Left lung (tissue), 4 donors: ENCODE measurements at regions not wholly inside any gene's neighbourhood (a gene's known extent, or its start where the extent isn't known, plus 50 kb on each side); places are given as distances from the start of the nearest gene placed in this dataset.

ENCODE experiments used
- ATAC-seq: fragments of 200-7000 bp; cut with Tn5 transposase; one replicate; pipeline ENCODE4 v1.9.1; 2020; ENCODE audit warnings: moderate library complexity
- DNase-seq, 4 donors: peaks; one replicate each; pipeline ENCODE4 v3.0.0-alpha.2; 2013 to 2020
- H3K27ac ChIP-seq, 2 donors: fragments of 200-600 bp; sonication (generic) in 1 of 2; one replicate each; pipeline versions ENCODE4 v1.5.0 to v1.8.0; 2020 to 2021
- H3K27me3 ChIP-seq, 2 donors: fragments of 200-600 bp; sonication (generic) in 1 of 2; one replicate each; pipeline versions ENCODE4 v1.5.0 to v1.8.0; 2020 to 2021
- H3K36me3 ChIP-seq, 2 donors: fragments of 200-600 bp; sonication (generic) in 1 of 2; one replicate each; pipeline versions ENCODE4 v1.5.0 to v1.8.0; 2020 to 2021
- H3K4me1 ChIP-seq, 2 donors: fragments of 200-600 bp; one replicate each; pipeline ENCODE4 v1.8.0; 2021
- H3K4me3 ChIP-seq, 2 donors: fragments of 200-600 bp; sonication (generic) in 1 of 2; one replicate each; pipeline versions ENCODE4 v1.5.0 to v1.8.0; 2020 to 2021; ENCODE audit warnings: mild to moderate bottlenecking in 1 of 2
- H3K9me3 ChIP-seq, 2 donors: fragments of 200-600 bp; sonication (generic) in 1 of 2; one replicate each; pipeline versions ENCODE4 v1.5.0 to v1.8.0; 2020 to 2021
- CTCF ChIP-seq, 2 donors: fragments of 200-600 bp; sonication (generic) in 1 of 2; IDR thresholded peaks; one replicate each; pipeline versions ENCODE4 v1.5.0 to v1.8.0; 2021; ENCODE audit warnings: antibody characterized with exemption in 2 of 2
- intact Hi-C, 2 donors: fragments of 100-400 bp; cut with DNase I; formaldehyde crosslinking; loops; one replicate each; pipeline versions ENCODE4 v1.11.2 to v1.14.2; 2022
- donor health status: DM: no; HTN: yes; CAD: no.
- donor health status: DM: no; HTN: no; CAD: no.

- Histone ChIP-seq H3K9me3 (peaks cover 0 to 2% of the 10 kb centered on the region in 2 donors), H3K4me1 (peaks cover 0 to 13% of the 10 kb centered on the region in 2 donors), H3K36me3 (no peaks in the 10 kb centered on the region), H3K27ac (no peak overlapping the region), H3K27me3 (no peaks in the 10 kb centered on the region), H3K4me3 (no peak overlapping the region)
- intact Hi-C loops = no loop called here
- no peak for TF ChIP-seq CTCF (IDR thresholded peaks at IDR 0.05)
- peak; percentile 51 for ATAC-seq
- peak in 1 of 4 donors; percentile 53 for DNase-seq
Measured at GRCh38 chr5:78698191-78698791, 49.7 kb upstream of the LHFPL2 start.
